Fibroblast of gingiva (primary cell): ENCODE measurements at regions not wholly inside any gene's neighbourhood (a gene's known extent, or its start where the extent isn't known, plus 50 kb on each side); places are given as distances from the start of the nearest gene placed in this dataset.
"Not testable (repeated sequence)": the region's sequence is repeated elsewhere in the genome, so short reads cannot be mapped to it uniquely, and the experiment has no call there.

Experiments used
- DNase-seq: peaks from one replicate; pipeline ENCODE4 v3.0.0-alpha.2; 2011; ENCODE audit warnings: low read depth

- DNase-seq = peak; percentile 74
These were observed 86.3 kb upstream of the BLID start for GRCh38 chr11:122202161-122202950.

GRCh38 chr11:122201106-122201505, 85.1 kb upstream of the BLID start:
- DNase-seq = no peak

GRCh38 chr11:122199661-122200060, 83.6 kb upstream of the BLID start:
- no peak for DNase-seq

- DNase-seq = no peak
These were observed 82.4 kb upstream of the BLID start for GRCh38 chr11:122198291-122198983.

- DNase-seq = peak; percentile 95
These were observed 81.3 kb upstream of the BLID start for GRCh38 chr11:122197066-122197987.

- no peak for DNase-seq
These were observed 79.8 kb upstream of the BLID start for GRCh38 chr11:122195790-122196189.

- not testable (repeated sequence) for DNase-seq
These were observed 78.0 kb upstream of the BLID start for GRCh38 chr11:122193881-122194480.

GRCh38 chr11:122193457-122193856, 77.4 kb upstream of the BLID start:
- no peak for DNase-seq

- DNase-seq = peak; percentile 67
These were observed 76.7 kb upstream of the BLID start for GRCh38 chr11:122192634-122193255.

GRCh38 chr11:122190768-122191167, 74.8 kb upstream of the BLID start:
- no peak for DNase-seq

- DNase-seq = peak; percentile 92
These were observed 73.2 kb upstream of the BLID start for GRCh38 chr11:122189229-122189628.

- no peak for DNase-seq
These were observed 71.6 kb upstream of the BLID start for GRCh38 chr11:122187373-122188165.

GRCh38 chr11:122186439-122187080, 70.5 kb upstream of the BLID start:
- DNase-seq = peak; percentile 99

- no peak for DNase-seq
These were observed 67.9 kb upstream of the BLID start for GRCh38 chr11:122183933-122184332.

- DNase-seq = no peak
These were observed 65.9 kb upstream of the BLID start for GRCh38 chr11:122181893-122182292.

- no peak for DNase-seq
These were observed 65.4 kb upstream of the BLID start for GRCh38 chr11:122181372-122181771.

- peak; percentile 99 for DNase-seq
These were observed 64.2 kb upstream of the BLID start for GRCh38 chr11:122179961-122180834.

GRCh38 chr11:122178795-122179194, 62.8 kb upstream of the BLID start:
- no peak for DNase-seq

GRCh38 chr11:122177238-122177637, 61.2 kb upstream of the BLID start:
- DNase-seq = no peak
